ENCODE measurements at regions not wholly inside any gene's neighbourhood (a gene's known extent, or its start where the extent isn't known, plus 50 kb on each side); places are given as distances from the start of the nearest gene placed in this dataset.

DNA sequence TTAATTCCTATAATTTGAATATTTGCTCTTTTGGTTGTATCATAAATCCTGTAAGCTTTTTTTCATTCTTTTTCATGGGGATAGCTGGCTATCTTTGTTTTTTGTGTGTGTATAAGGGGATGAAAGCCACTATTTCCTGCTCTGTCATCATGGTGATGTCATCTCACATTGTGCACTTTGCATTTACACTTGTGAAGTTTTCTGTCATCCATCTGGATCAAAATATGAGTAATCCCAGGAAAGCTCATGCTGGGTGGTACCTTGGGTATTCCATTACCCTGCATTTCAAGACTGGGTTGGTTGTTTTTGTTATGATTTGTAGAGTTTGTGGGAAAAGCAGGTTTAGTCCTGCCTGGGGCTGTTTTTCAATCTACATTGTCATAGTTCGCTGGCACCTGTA, 77.8 kb upstream of the XIST start:
- Histone ChIP-seq H3K9me3 (no peaks in the 10 kb centered on the region), H3K4me3 (no peak overlapping the region), H3K4me2 (no peak overlapping the region), H3K27ac (peak overlapping the region in 1 of 2 experiments; percentile 21; a peak in 1 of 6 replicates), H3K4me1 (no peaks in the 10 kb centered on the region; the same call in 2 of the 3 replicates)
- TF ChIP-seq CEBPB (IDR thresholded peaks at IDR 0.05): no peak
- TF ChIP-seq ZC3H11A (IDR thresholded peaks at IDR 0.05): no peak
- TF ChIP-seq, protein P1, sequence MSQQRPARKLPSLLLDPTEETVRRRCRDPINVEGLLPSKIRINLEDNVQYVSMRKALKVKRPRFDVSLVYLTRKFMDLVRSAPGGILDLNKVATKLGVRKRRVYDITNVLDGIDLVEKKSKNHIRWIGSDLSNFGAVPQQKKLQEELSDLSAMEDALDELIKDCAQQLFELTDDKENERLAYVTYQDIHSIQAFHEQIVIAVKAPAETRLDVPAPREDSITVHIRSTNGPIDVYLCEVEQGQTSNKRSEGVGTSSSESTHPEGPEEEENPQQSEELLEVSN (IDR thresholded peaks at IDR 0.05; ENCODE audit: borderline replicate concordance, low read depth): no peak
- TF ChIP-seq EHMT2 (IDR thresholded peaks at IDR 0.05; ENCODE audit: low read depth): no peak
- TF ChIP-seq, protein P2, sequence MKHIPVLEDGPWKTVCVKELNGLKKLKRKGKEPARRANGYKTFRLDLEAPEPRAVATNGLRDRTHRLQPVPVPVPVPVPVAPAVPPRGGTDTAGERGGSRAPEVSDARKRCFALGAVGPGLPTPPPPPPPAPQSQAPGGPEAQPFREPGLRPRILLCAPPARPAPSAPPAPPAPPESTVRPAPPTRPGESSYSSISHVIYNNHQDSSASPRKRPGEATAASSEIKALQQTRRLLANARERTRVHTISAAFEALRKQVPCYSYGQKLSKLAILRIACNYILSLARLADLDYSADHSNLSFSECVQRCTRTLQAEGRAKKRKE (CRISPR knock-in tag; IDR thresholded peaks at IDR 0.05; ENCODE audit: low read depth): no peak
- no peak for TF ChIP-seq FOSB (CRISPR knock-in tag; IDR thresholded peaks at IDR 0.05)
- no peak for TF ChIP-seq TFCP2L1 (CRISPR knock-in tag; IDR thresholded peaks at IDR 0.05)
- no peak for TF ChIP-seq FOXS1 (CRISPR knock-in tag; IDR thresholded peaks at IDR 0.05)
- no peak for TF ChIP-seq KDM1A (IDR thresholded peaks at IDR 0.05; ENCODE audit: low read depth)
- no peak for TF ChIP-seq NR3C1 (IDR thresholded peaks at IDR 0.05)
- TF ChIP-seq, protein P3, sequence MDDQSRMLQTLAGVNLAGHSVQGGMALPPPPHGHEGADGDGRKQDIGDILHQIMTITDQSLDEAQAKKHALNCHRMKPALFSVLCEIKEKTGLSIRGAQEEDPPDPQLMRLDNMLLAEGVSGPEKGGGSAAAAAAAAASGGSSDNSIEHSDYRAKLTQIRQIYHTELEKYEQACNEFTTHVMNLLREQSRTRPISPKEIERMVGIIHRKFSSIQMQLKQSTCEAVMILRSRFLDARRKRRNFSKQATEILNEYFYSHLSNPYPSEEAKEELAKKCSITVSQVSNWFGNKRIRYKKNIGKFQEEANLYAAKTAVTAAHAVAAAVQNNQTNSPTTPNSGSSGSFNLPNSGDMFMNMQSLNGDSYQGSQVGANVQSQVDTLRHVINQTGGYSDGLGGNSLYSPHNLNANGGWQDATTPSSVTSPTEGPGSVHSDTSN (IDR thresholded peaks at IDR 0.05): no peak
- TF ChIP-seq MYC (IDR thresholded peaks at IDR 0.05; ENCODE audit: borderline replicate concordance, low read length): no peak
- TF ChIP-seq CHD4 (IDR thresholded peaks at IDR 0.05; ENCODE audit: borderline replicate concordance): no peak
- no peak for TF ChIP-seq RARB (CRISPR knock-in tag; IDR thresholded peaks at IDR 0.05)
- TF ChIP-seq ESRRA (IDR thresholded peaks at IDR 0.05; ENCODE audit: borderline replicate concordance, low read length): no peak
- TF ChIP-seq, protein P4, sequence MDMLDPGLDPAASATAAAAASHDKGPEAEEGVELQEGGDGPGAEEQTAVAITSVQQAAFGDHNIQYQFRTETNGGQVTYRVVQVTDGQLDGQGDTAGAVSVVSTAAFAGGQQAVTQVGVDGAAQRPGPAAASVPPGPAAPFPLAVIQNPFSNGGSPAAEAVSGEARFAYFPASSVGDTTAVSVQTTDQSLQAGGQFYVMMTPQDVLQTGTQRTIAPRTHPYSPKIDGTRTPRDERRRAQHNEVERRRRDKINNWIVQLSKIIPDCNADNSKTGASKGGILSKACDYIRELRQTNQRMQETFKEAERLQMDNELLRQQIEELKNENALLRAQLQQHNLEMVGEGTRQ (IDR thresholded peaks at IDR 0.05): no peak
- no peak for TF ChIP-seq HDAC2 (IDR thresholded peaks at IDR 0.05)
- no peak for TF ChIP-seq RFX5 (IDR thresholded peaks at IDR 0.05)
- TF ChIP-seq CBX8 (IDR thresholded peaks at IDR 0.05): no peak
- TF ChIP-seq, protein P5, sequence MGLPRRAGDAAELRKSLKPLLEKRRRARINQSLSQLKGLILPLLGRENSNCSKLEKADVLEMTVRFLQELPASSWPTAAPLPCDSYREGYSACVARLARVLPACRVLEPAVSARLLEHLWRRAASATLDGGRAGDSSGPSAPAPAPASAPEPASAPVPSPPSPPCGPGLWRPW (IDR thresholded peaks at IDR 0.05): no peak
- FAIRE-seq (no peak), DNase-seq (ENCODE audit: low read depth in 1 of 2, low spot score in 1 of 2) (peak in 1 of 2 experiments; percentile 31), ATAC-seq (no peak)
- CTCF ChIA-PET: interaction anchor here (1.6 kb wide), 1 partner anchor 12 kb away, joined by 3 read pairs; no protein-coding TSS in a partner anchor
- POLR2A ChIA-PET: no interaction called here
- 58% methylated on average over 1 of the region's 1 CpG for WGBS (ENCODE audit: missing lambda C conversion rate)

DNA sequence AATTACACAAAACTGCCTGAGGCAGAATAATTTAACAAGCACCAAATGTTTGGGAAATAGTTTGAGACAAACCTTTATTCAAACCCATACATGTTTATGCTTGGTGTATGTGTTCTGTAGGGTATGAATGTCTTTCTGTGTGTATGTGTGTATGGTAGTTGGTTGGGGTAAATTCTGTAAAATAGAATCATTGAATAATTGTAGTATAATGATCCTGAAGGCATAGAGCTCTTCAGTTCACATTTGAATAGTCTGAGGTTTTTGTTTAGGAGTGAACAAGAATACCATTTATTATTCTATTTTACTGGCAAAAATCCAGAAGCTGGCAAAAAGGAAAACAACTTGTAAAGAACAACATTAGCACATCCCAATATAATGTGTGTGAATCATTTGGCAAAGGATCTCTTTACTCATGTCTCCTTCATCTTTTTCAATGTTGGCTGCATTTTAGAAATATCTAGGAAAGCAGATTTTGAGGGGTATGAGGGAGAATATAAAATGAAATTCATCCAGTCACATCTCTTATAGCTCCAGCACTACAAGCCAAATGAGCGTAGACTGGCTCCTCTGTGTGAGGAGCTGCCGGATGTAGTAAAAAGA, 70.4 kb upstream of the XIST start:
- CTCF ChIA-PET: interaction anchor here (0.5 kb wide), 1 partner anchor 12 kb away, joined by 4 read pairs; no protein-coding TSS in a partner anchor
- Histone ChIP-seq H3K4me3 (no peak overlapping the region), H3K4me2 (no peak overlapping the region), H3K27ac (no peak overlapping the region), H3K4me1 (peaks cover 9% of the 10 kb centered on the region), H3K9me3 (no peaks in the 10 kb centered on the region; the same call in 2 of the 3 replicates)
- FAIRE-seq (no peak), DNase-seq (ENCODE audit: low read depth in 1 of 2, low spot score in 1 of 2) (no peak), ATAC-seq (no peak)
- WGBS (ENCODE audit: missing lambda C conversion rate): 75% methylated on average over 2 of the region's 2 CpGs
- POLR2A ChIA-PET: no interaction called here
- TF ChIP-seq TP53 (CRISPR knock-in tag; IDR thresholded peaks at IDR 0.05): no peak
- TF ChIP-seq, protein P1 (IDR thresholded peaks at IDR 0.05; ENCODE audit: borderline replicate concordance, low read depth): no peak
- TF ChIP-seq CHD4 (IDR thresholded peaks at IDR 0.05; ENCODE audit: borderline replicate concordance): no peak
- TF ChIP-seq RAD21 (conservative IDR thresholded peaks at IDR 0.05 in 1 of 2, IDR thresholded peaks at IDR 0.05 in 1 of 2): no peak
- TF ChIP-seq, protein P6, sequence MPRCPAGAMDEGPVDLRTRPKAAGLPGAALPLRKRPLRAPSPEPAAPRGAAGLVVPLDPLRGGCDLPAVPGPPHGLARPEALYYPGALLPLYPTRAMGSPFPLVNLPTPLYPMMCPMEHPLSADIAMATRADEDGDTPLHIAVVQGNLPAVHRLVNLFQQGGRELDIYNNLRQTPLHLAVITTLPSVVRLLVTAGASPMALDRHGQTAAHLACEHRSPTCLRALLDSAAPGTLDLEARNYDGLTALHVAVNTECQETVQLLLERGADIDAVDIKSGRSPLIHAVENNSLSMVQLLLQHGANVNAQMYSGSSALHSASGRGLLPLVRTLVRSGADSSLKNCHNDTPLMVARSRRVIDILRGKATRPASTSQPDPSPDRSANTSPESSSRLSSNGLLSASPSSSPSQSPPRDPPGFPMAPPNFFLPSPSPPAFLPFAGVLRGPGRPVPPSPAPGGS (IDR thresholded peaks at IDR 0.05): no peak
- no peak for TF ChIP-seq POLR2A (IDR thresholded peaks at IDR 0.05; ENCODE audit: low read length)
- no peak for TF ChIP-seq RCOR1 (IDR thresholded peaks at IDR 0.05; ENCODE audit: low read depth, low read length)
- TF ChIP-seq MAZ (IDR thresholded peaks at IDR 0.05; ENCODE audit: borderline replicate concordance, low read depth, low read length): no peak
- TF ChIP-seq CBX2 (IDR thresholded peaks at IDR 0.05; ENCODE audit: borderline replicate concordance, low read depth): no peak
- TF ChIP-seq HEYL (CRISPR knock-in tag; IDR thresholded peaks at IDR 0.05): no peak
- no peak for TF ChIP-seq EHMT2 (IDR thresholded peaks at IDR 0.05; ENCODE audit: low read depth)

Data from A549 (cell line).